HepG2 (cell line): ENCODE measurements at regions not wholly inside any gene's neighbourhood (a gene's known extent, or its start where the extent isn't known, plus 50 kb on each side); places are given as distances from the start of the nearest gene placed in this dataset.

Experiments used
- ATAC-seq: fragments of 200-7000 bp; cut with Tn5 transposase; 3 replicates; pipeline ENCODE4 v1.9.1; 2020; ENCODE audit warnings: mild to moderate bottlenecking, moderate library complexity
- BruUV-seq: library from RNA; stranded (reverse); fragments of 400-500 nt; replicated peaks from 2 replicates; lab custom pipeline; 2021; lab: Mats Ljungman, UMichigan
- CTCF ChIA-PET: fragments of 300-600 bp; formaldehyde crosslinking; extraction: SDS; loops from one replicate; lab custom pipeline; 2021; ENCODE audit warnings: low total read pairs, inconsistent platforms, low intra/inter-chr PET ratio; lab: Yijun Ruan, JAX
- POLR2A ChIA-PET: fragments of 350-600 bp; sonication (Branson Sonifier 250); formaldehyde crosslinking; loops from one replicate; lab custom pipeline; 2020; ENCODE audit warnings: antibody characterized with exemption, inconsistent platforms; lab: Yijun Ruan, JAX
- DNase-seq: peaks from one replicate; pipeline ENCODE4 v3.0.0-alpha.2; 2015; ENCODE audit warnings: low spot score
- FAIRE-seq: peaks from 3 replicates; lab custom pipeline; 2011; peaks lifted over from hg19 to GRCh38; lab: Jason Lieb, UNC
- H2AFZ ChIP-seq: one replicate; pipeline ENCODE4 v1.6.1; 2011; ENCODE audit warnings: low read length, inconsistent platforms
- H3K27ac ChIP-seq: fragments of 300-600 bp; 3 replicates; pipeline ENCODE4 v1.8.0; 2011; ENCODE audit warnings: mixed run types, mild to moderate bottlenecking, mixed read lengths, low read length, inconsistent platforms; ENCODE audit not compliant: insufficient read depth; ENCODE audit errors: extremely low read length
- H3K27me3 ChIP-seq, 2 experiments: fragments of 200-600 bp in 1 of 2; 2 replicates in 1 of 2; 3 replicates in 1 of 2; pipeline versions ENCODE4 v1.6.0 to v1.8.0; 2011; ENCODE audit warnings: low read length in 2 of 2, mild to moderate bottlenecking in 2 of 2, moderate library complexity in 2 of 2, inconsistent platforms in 1 of 2; ENCODE audit not compliant: insufficient read depth in 2 of 2, control insufficient read depth in 1 of 2
- H3K36me3 ChIP-seq, 2 experiments: fragments of 200-600 bp in 1 of 2; replicated peaks in 1 of 2; 2 replicates in 1 of 2; 3 replicates in 1 of 2; pipeline versions ENCODE4 v1.5.1 to v1.8.0; 2011; ENCODE audit warnings: low read length in 2 of 2, inconsistent platforms in 1 of 2; ENCODE audit not compliant: insufficient read depth in 2 of 2, control insufficient read depth in 1 of 2
- H3K4me1 ChIP-seq: 2 replicates; pipeline ENCODE4 v1.5.1; 2012; ENCODE audit warnings: low read length, inconsistent platforms; ENCODE audit not compliant: insufficient read depth
- H3K4me2 ChIP-seq: 2 replicates; pipeline ENCODE4 v1.6.0; 2011; ENCODE audit warnings: low read depth, low read length, inconsistent platforms
- H3K4me3 ChIP-seq, 3 experiments: fragments of 200-600 bp in 1 of 3; sonication (generic), shearing (Covaris generic) in 1 of 3; replicated peaks in 1 of 3; 2 replicates each; pipeline ENCODE4 v1.5.1; 2011 to 2016; ENCODE audit warnings: low read length in 3 of 3, inconsistent platforms in 2 of 3, low read depth in 2 of 3, mild to moderate bottlenecking in 2 of 3, control low read depth in 1 of 3, mixed read lengths in 1 of 3; ENCODE audit not compliant: insufficient read depth in 1 of 3
- H3K79me2 ChIP-seq: one replicate; pipeline ENCODE4 v1.6.1; 2011; ENCODE audit warnings: low read length, inconsistent platforms; ENCODE audit not compliant: insufficient read depth
- H3K9ac ChIP-seq: 2 replicates; pipeline ENCODE4 v1.6.0; 2011; ENCODE audit warnings: mild to moderate bottlenecking, low read depth, low read length, inconsistent platforms; ENCODE audit not compliant: insufficient read depth
- H3K9me3 ChIP-seq: 2 replicates; pipeline ENCODE4 v1.5.1; 2012; ENCODE audit warnings: mild to moderate bottlenecking, low read length
- H4K20me1 ChIP-seq: 2 replicates; pipeline ENCODE4 v1.6.0; 2011; ENCODE audit warnings: inconsistent platforms, mild to moderate bottlenecking, low read length, moderate library complexity; ENCODE audit not compliant: insufficient read depth
- CREB1 ChIP-seq, 2 experiments: fragments of 450-650 bp in 1 of 2; IDR thresholded peaks; 2 replicates each; pipeline ENCODE4 v1.6.1; 2016 to 2017; ENCODE audit warnings: control low read depth in 1 of 2, mild to moderate bottlenecking in 1 of 2, missing compliant biosample characterization in 1 of 2, missing genetic modification characterization in 1 of 2
- FOXK1 ChIP-seq: sonication (generic); formaldehyde crosslinking; IDR thresholded peaks from 2 replicates; pipeline ENCODE4 v1.4.0; 2020; ENCODE audit warnings: low read depth, missing genetic modification reagents, borderline replicate concordance
- KDM5B ChIP-seq: sonication (generic); formaldehyde crosslinking; IDR thresholded peaks from 2 replicates; pipeline ENCODE4 v1.4.0; 2020; ENCODE audit warnings: missing genetic modification reagents, mild to moderate bottlenecking, borderline replicate concordance
- MNT ChIP-seq: fragments of 450-650 bp; IDR thresholded peaks from 2 replicates; pipeline ENCODE4 v1.6.1; 2016
- PRDM15 ChIP-seq: sonication (generic); formaldehyde crosslinking; IDR thresholded peaks from 2 replicates; pipeline ENCODE4 v1.4.0; 2020; ENCODE audit warnings: missing genetic modification reagents
- RCOR2 ChIP-seq: IDR thresholded peaks from 2 replicates; pipeline ENCODE4 v1.6.1; 2016; ENCODE audit warnings: missing biosample characterization, missing genetic modification reagents
- TFDP1 ChIP-seq: IDR thresholded peaks from 2 replicates; pipeline ENCODE4 v1.6.1; 2016; ENCODE audit warnings: missing compliant biosample characterization, missing genetic modification reagents, borderline replicate concordance
- THAP9 ChIP-seq: sonication (generic); formaldehyde crosslinking; IDR thresholded peaks from 2 replicates; pipeline ENCODE4; 2020; ENCODE audit warnings: missing genetic modification reagents, mild to moderate bottlenecking, borderline replicate concordance
- ZFP36L2 ChIP-seq: sonication (generic); formaldehyde crosslinking; IDR thresholded peaks from 2 replicates; pipeline ENCODE4 v1.4.0; 2020; ENCODE audit warnings: missing genetic modification reagents
- ZNF207 ChIP-seq: fragments of 450-650 bp; IDR thresholded peaks from 2 replicates; pipeline ENCODE4 v1.6.1; 2016; ENCODE audit warnings: antibody characterized with exemption, borderline replicate concordance
- ZNF280B ChIP-seq: sonication (generic); formaldehyde crosslinking; IDR thresholded peaks from 2 replicates; pipeline ENCODE4 v1.5.0; 2020; ENCODE audit warnings: missing genetic modification reagents, mild to moderate bottlenecking, borderline replicate concordance
- ZNF33A ChIP-seq: sonication (generic); formaldehyde crosslinking; IDR thresholded peaks from 2 replicates; pipeline ENCODE4 v1.5.1; 2020; ENCODE audit warnings: missing genetic modification reagents, mild to moderate bottlenecking, moderate library complexity, borderline replicate concordance
- ZNF670 ChIP-seq: sonication (generic); formaldehyde crosslinking; IDR thresholded peaks from 2 replicates; pipeline ENCODE4 v1.8.0; 2022; ENCODE audit warnings: mild to moderate bottlenecking, missing genetic modification reagents, borderline replicate concordance
- ZNF83 ChIP-seq: sonication (generic); formaldehyde crosslinking; IDR thresholded peaks from 2 replicates; pipeline ENCODE4 v1.4.0; 2020; ENCODE audit warnings: missing genetic modification reagents, mild to moderate bottlenecking, borderline replicate concordance
- WGBS: methylation state at CpG from one replicate; pipeline ENCODE4 v1.1.6; 2017; ENCODE audit warnings: low lambda C conversion rate; 5-methylcytosine and 5-hydroxymethylcytosine counted together
- in situ Hi-C: cut with HindIII; loops from 2 replicates; pipeline ENCODE4 v1.10.0; 2017; ENCODE audit warnings: low pct_unique_long_range_greater_than_20kb; ENCODE audit not compliant: extremely low pct_ligation_motif_present
- intact Hi-C: fragments of 100-400 bp; cut with micrococcal nuclease; formaldehyde crosslinking; loops from one replicate; pipeline ENCODE4 v1.10.0; 2022; ENCODE audit not compliant: unreplicated experiment

- Histone ChIP-seq H3K79me2 (no peaks in the 10 kb centered on the region), H3K4me3 (no peak overlapping the region), H3K36me3 (no peaks in the 10 kb centered on the region), H3K27ac (no peak overlapping the region), H2AFZ (no peak overlapping the region), H3K4me1 (no peaks in the 10 kb centered on the region), H3K9me3 (no peaks in the 10 kb centered on the region), H3K27me3 (no peaks in the 10 kb centered on the region), H4K20me1 (no peaks in the 10 kb centered on the region), H3K4me2 (no peak overlapping the region), H3K9ac (no peak overlapping the region)
- no TSS peak for BruUV-seq
- CTCF ChIA-PET: no interaction called here
- 2% methylated on average over 2 of the region's 2 CpGs for WGBS
- POLR2A ChIA-PET: no interaction called here
- FAIRE-seq (no peak), ATAC-seq (no peak), DNase-seq (no peak)
- intact Hi-C loops: no loop called here
- in situ Hi-C loops: no loop called here
- TF ChIP-seq FOXK1 (CRISPR knock-in tag): no peak
- no peak for TF ChIP-seq ZNF280B (CRISPR knock-in tag)
- no peak for TF ChIP-seq ZNF83
- TF ChIP-seq CREB1 (IDR thresholded peaks at IDR 0.05): no peak
- no peak for TF ChIP-seq CREB1 (CRISPR knock-in tag; IDR thresholded peaks at IDR 0.05)
- TF ChIP-seq ZNF670: no peak
- no peak for TF ChIP-seq THAP9 (CRISPR knock-in tag)
- TF ChIP-seq KDM5B (CRISPR knock-in tag): no peak
- no peak for TF ChIP-seq TFDP1
- no peak for TF ChIP-seq MNT
- TF ChIP-seq PRDM15 (CRISPR knock-in tag): no peak
- TF ChIP-seq ZNF207: no peak
- TF ChIP-seq ZNF33A (CRISPR knock-in tag): no peak
- no peak for TF ChIP-seq ZFP36L2 (CRISPR knock-in tag)
- TF ChIP-seq RCOR2 (CRISPR knock-in tag): no peak
Observed at GRCh38 chr3:82824491-82824890, 1063.0 kb upstream of the GBE1 start.
